ENCODE measurements at regions not wholly inside any gene's neighbourhood (a gene's known extent, or its start where the extent isn't known, plus 50 kb on each side); places are given as distances from the start of the nearest gene placed in this dataset.

- TF ChIP-seq CTCF (IDR thresholded peaks at IDR 0.05) (no peak), ZFX (IDR thresholded peaks at IDR 0.05; ENCODE audit: borderline replicate concordance) (no peak)
These were observed 393.4 kb upstream of the NR2F2 start for GRCh38 chr15:95937128-95937528.

Data from 22Rv1 (cell line).